Osteocyte (in vitro differentiated cells): ENCODE measurements at regions not wholly inside any gene's neighbourhood (a gene's known extent, or its start where the extent isn't known, plus 50 kb on each side); places are given as distances from the start of the nearest gene placed in this dataset.

Experiments used
- DNase-seq: peaks from one replicate; pipeline ENCODE4 v3.0.0; 2021; ENCODE audit warnings: mixed read lengths; ENCODE audit not compliant: unreplicated experiment; ENCODE audit errors: extremely low spot score
- H3K27ac Mint-ChIP-seq: one replicate; pipeline ENCODE4 v1.8.0; 2021; ENCODE audit warnings: mild to moderate bottlenecking, mixed read lengths; ENCODE audit not compliant: unreplicated experiment
- H3K27me3 Mint-ChIP-seq: one replicate; pipeline ENCODE4 v1.8.0; 2021; ENCODE audit warnings: mixed read lengths; ENCODE audit not compliant: unreplicated experiment
- H3K36me3 Mint-ChIP-seq: one replicate; pipeline ENCODE4 v1.8.0; 2021; ENCODE audit warnings: mixed read lengths; ENCODE audit not compliant: unreplicated experiment
- H3K4me1 Mint-ChIP-seq: one replicate; pipeline ENCODE4 v1.8.0; 2021; ENCODE audit warnings: mixed read lengths; ENCODE audit not compliant: unreplicated experiment
- H3K4me3 Mint-ChIP-seq: one replicate; pipeline ENCODE4 v1.8.0; 2021; ENCODE audit warnings: mild to moderate bottlenecking, moderate library complexity, mixed read lengths; ENCODE audit not compliant: unreplicated experiment
- H3K9me3 Mint-ChIP-seq: one replicate; pipeline ENCODE4 v1.8.0; 2021; ENCODE audit warnings: mixed read lengths; ENCODE audit not compliant: unreplicated experiment
- TF ChIP-seq, protein P1 (sequence below): fragments of 200-600 bp; sonication (generic); IDR thresholded peaks from 2 replicates; pipeline ENCODE4 v1.5.0; 2021; ENCODE audit warnings: antibody characterized with exemption, mild to moderate bottlenecking, moderate library complexity

- no peak for DNase-seq
- H3K4me3 Mint-ChIP-seq = no peak overlapping the region
These were observed 202.9 kb downstream of the PTEN start for GRCh38 chr10:88066319-88066718.

GRCh38 chr10:88066876-88067275 is 203.5 kb downstream of the PTEN start:
- Mint-ChIP-seq H3K27ac (no peak overlapping the region), H3K36me3 (no peaks in the 10 kb centered on the region), H3K9me3 (no peaks in the 10 kb centered on the region), H3K27me3 (no peaks in the 10 kb centered on the region), H3K4me3 (no peak overlapping the region), H3K4me1 (peaks cover 33% of the 10 kb centered on the region)
- DNase-seq = no peak
- TF ChIP-seq, protein P1, sequence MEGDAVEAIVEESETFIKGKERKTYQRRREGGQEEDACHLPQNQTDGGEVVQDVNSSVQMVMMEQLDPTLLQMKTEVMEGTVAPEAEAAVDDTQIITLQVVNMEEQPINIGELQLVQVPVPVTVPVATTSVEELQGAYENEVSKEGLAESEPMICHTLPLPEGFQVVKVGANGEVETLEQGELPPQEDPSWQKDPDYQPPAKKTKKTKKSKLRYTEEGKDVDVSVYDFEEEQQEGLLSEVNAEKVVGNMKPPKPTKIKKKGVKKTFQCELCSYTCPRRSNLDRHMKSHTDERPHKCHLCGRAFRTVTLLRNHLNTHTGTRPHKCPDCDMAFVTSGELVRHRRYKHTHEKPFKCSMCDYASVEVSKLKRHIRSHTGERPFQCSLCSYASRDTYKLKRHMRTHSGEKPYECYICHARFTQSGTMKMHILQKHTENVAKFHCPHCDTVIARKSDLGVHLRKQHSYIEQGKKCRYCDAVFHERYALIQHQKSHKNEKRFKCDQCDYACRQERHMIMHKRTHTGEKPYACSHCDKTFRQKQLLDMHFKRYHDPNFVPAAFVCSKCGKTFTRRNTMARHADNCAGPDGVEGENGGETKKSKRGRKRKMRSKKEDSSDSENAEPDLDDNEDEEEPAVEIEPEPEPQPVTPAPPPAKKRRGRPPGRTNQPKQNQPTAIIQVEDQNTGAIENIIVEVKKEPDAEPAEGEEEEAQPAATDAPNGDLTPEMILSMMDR = no peak

More at GRCh38 chr10:88066319-88066718, 202.9 kb downstream of the PTEN start:
- Mint-ChIP-seq H3K27ac (no peak overlapping the region), H3K36me3 (no peaks in the 10 kb centered on the region), H3K27me3 (no peaks in the 10 kb centered on the region), H3K9me3 (no peaks in the 10 kb centered on the region), H3K4me1 (peaks cover 36% of the 10 kb centered on the region)
- TF ChIP-seq, protein P1 = no peak

- no peak for DNase-seq
- H3K36me3 Mint-ChIP-seq = no peaks in the 10 kb centered on the region
- no peaks in the 10 kb centered on the region for H3K27me3 Mint-ChIP-seq
- TF ChIP-seq, protein P1 = no peak
- no peak overlapping the region for H3K27ac Mint-ChIP-seq
- peaks cover 26% of the 10 kb centered on the region for H3K4me1 Mint-ChIP-seq
- no peaks in the 10 kb centered on the region for H3K9me3 Mint-ChIP-seq
- H3K4me3 Mint-ChIP-seq = no peak overlapping the region
These were observed 204.3 kb downstream of the PTEN start for GRCh38 chr10:88067737-88068136.

- DNase-seq = no peak
- Mint-ChIP-seq H3K4me1 (peaks cover 13% of the 10 kb centered on the region), H3K9me3 (no peaks in the 10 kb centered on the region), H3K27me3 (no peaks in the 10 kb centered on the region), H3K4me3 (no peak overlapping the region), H3K27ac (no peak overlapping the region), H3K36me3 (no peaks in the 10 kb centered on the region)
- TF ChIP-seq, protein P1 = no peak
These were observed 205.9 kb downstream of the PTEN start for GRCh38 chr10:88069338-88069737.

- DNase-seq = no peak
- Mint-ChIP-seq H3K4me1 (peaks cover 13% of the 10 kb centered on the region), H3K27me3 (no peaks in the 10 kb centered on the region), H3K36me3 (no peaks in the 10 kb centered on the region), H3K4me3 (no peak overlapping the region), H3K9me3 (no peaks in the 10 kb centered on the region), H3K27ac (peak overlapping the region; percentile 19)
- TF ChIP-seq, protein P1 = no peak
These were observed 206.9 kb downstream of the PTEN start for GRCh38 chr10:88070080-88070880.
